H1 (cell line): ENCODE measurements at regions not wholly inside any gene's neighbourhood (a gene's known extent, or its start where the extent isn't known, plus 50 kb on each side); places are given as distances from the start of the nearest gene placed in this dataset.

Source experiments
- CTCF ChIA-PET: fragments of 300-600 bp; sonication (Branson Sonifier 250); formaldehyde crosslinking; loops from one replicate; lab custom pipeline; 2021; ENCODE audit not compliant: partially characterized antibody; lab: Charles Lee
- POLR2A ChIA-PET: fragments of 300-600 bp; sonication (Branson Sonifier 250); formaldehyde crosslinking; loops from one replicate; lab custom pipeline; 2021; ENCODE audit warnings: inconsistent platforms; ENCODE audit not compliant: partially characterized antibody; lab: Charles Lee
- DNase-seq, 2 experiments: peaks; one replicate each; pipeline versions ENCODE4 v3.0.0 to v3.0.0-alpha.2; 2010 to 2022; ENCODE audit warnings: low spot score in 2 of 2, low read depth in 1 of 2, mixed read lengths in 1 of 2
- FAIRE-seq: peaks from 2 replicates; lab custom pipeline; 2011; peaks lifted over from hg19 to GRCh38; lab: Jason Lieb, UNC
- H2AFZ ChIP-seq: 2 replicates; pipeline ENCODE4 v1.8.1; 2012; ENCODE audit warnings: low read length, inconsistent platforms
- H2AK5ac ChIP-seq: 2 replicates; pipeline ENCODE4 v1.6.1; 2013; ENCODE audit warnings: low read depth, low read length
- H2BK120ac ChIP-seq: replicated peaks from 2 replicates; pipeline ENCODE3; 2013; ENCODE audit warnings: low read depth, low read length, inconsistent platforms
- H2BK12ac ChIP-seq: 2 replicates; pipeline ENCODE4 v1.6.1; 2013; ENCODE audit warnings: low read depth, low read length
- H2BK15ac ChIP-seq: 2 replicates; pipeline ENCODE4 v1.6.1; 2013; ENCODE audit warnings: low read length
- H2BK20ac ChIP-seq: 2 replicates; pipeline ENCODE4 v1.6.1; 2013; ENCODE audit warnings: low read length
- H2BK5ac ChIP-seq: 2 replicates; pipeline ENCODE4 v1.6.1; 2013; ENCODE audit warnings: low read depth, low read length
- H3K14ac ChIP-seq: 2 replicates; pipeline ENCODE4 v1.6.1; 2013; ENCODE audit warnings: inconsistent platforms; ENCODE audit not compliant: insufficient read length
- H3K18ac ChIP-seq: 2 replicates; pipeline ENCODE4 v1.6.1; 2013; ENCODE audit warnings: low read length; ENCODE audit errors: extremely low read depth
- H3K23ac ChIP-seq: 2 replicates; pipeline ENCODE4 v1.6.1; 2013; ENCODE audit warnings: inconsistent platforms; ENCODE audit not compliant: insufficient read length
- H3K23me2 ChIP-seq: 2 replicates; pipeline ENCODE4 v1.6.1; 2013; ENCODE audit warnings: low read depth, low read length
- H3K27ac ChIP-seq: 2 replicates; pipeline ENCODE4 v1.6.1; 2011; ENCODE audit warnings: low read depth, low read length, inconsistent platforms
- H3K27me3 ChIP-seq, 4 experiments: replicated peaks in 1 of 4; 1 replicate in 1 of 4; 2 replicates in 3 of 4; pipeline versions ENCODE4 v1.6.1 to v1.8.1; 2011 to 2013; ENCODE audit warnings: low read length in 3 of 4, mild to moderate bottlenecking in 3 of 4, inconsistent platforms in 2 of 4, mixed read lengths in 2 of 4, moderate library complexity in 1 of 4; ENCODE audit not compliant: control insufficient read depth in 3 of 4, insufficient read depth in 3 of 4; ENCODE audit errors: extremely low read depth in 1 of 4
- H3K36me3 ChIP-seq, 4 experiments: 2 replicates each; pipeline versions ENCODE4 v1.6.1 to v1.8.1; 2011 to 2013; ENCODE audit warnings: mild to moderate bottlenecking in 4 of 4, low read length in 3 of 4, moderate library complexity in 2 of 4, control low read depth in 1 of 4, inconsistent platforms in 1 of 4; ENCODE audit not compliant: insufficient read depth in 4 of 4, control insufficient read depth in 2 of 4
- H3K4ac ChIP-seq: replicated peaks from 2 replicates; pipeline ENCODE3; 2013; ENCODE audit warnings: low read length, low read depth, mixed read lengths, inconsistent platforms; ENCODE audit not compliant: insufficient read length
- H3K4me1 ChIP-seq, 4 experiments: replicated peaks in 1 of 4; 1 replicate in 1 of 4; 2 replicates in 3 of 4; pipeline versions ENCODE4 v1.6.1 to v1.8.1; 2011 to 2013; ENCODE audit warnings: low read length in 3 of 4, inconsistent platforms in 2 of 4, mixed read lengths in 1 of 4; ENCODE audit not compliant: insufficient read depth in 4 of 4, control insufficient read depth in 3 of 4
- H3K4me2 ChIP-seq, 2 experiments: 2 replicates each; pipeline versions ENCODE4 v1.6.1 to v1.8.1; 2011 to 2013; ENCODE audit warnings: low read depth in 2 of 2, low read length in 2 of 2, control low read depth in 1 of 2, inconsistent platforms in 1 of 2, mild to moderate bottlenecking in 1 of 2; ENCODE audit not compliant: insufficient read depth in 1 of 2
- H3K4me3 ChIP-seq, 4 experiments: fragments of 200-600, 300-600 bp in 1 of 4; sonication (generic), shearing (Covaris generic), sonication (Bioruptor Twin) in 1 of 4; 2 replicates each; pipeline versions ENCODE4 v1.5.1 to v1.8.1; 2011 to 2016; ENCODE audit warnings: low read length in 4 of 4, low read depth in 3 of 4, control low read depth in 2 of 4, inconsistent platforms in 2 of 4, mild to moderate bottlenecking in 2 of 4, mixed read lengths in 1 of 4, moderate library complexity in 1 of 4; ENCODE audit not compliant: insufficient read depth in 2 of 4; ENCODE audit errors: extremely low read depth in 1 of 4
- H3K56ac ChIP-seq: replicated peaks from 2 replicates; pipeline ENCODE3; 2013; ENCODE audit warnings: low read depth, mild to moderate bottlenecking, mixed read lengths, low read length, inconsistent platforms; ENCODE audit not compliant: insufficient read length
- H3K79me1 ChIP-seq: 2 replicates; pipeline ENCODE4 v1.6.1; 2013; ENCODE audit warnings: low read depth, low read length, control low read depth
- H3K79me2 ChIP-seq, 2 experiments: 2 replicates each; pipeline versions ENCODE4 v1.6.1 to v1.8.1; 2012 to 2013; ENCODE audit warnings: low read length in 2 of 2, mild to moderate bottlenecking in 2 of 2, inconsistent platforms in 1 of 2; ENCODE audit not compliant: insufficient read depth in 2 of 2, control insufficient read depth in 1 of 2
- H3K9ac ChIP-seq, 4 experiments: replicated peaks in 1 of 4; 1 replicate in 1 of 4; 2 replicates in 3 of 4; pipeline versions ENCODE4 v1.6.1 to v1.8.1; 2011 to 2013; ENCODE audit warnings: low read depth in 3 of 4, low read length in 3 of 4, control low read depth in 2 of 4, mild to moderate bottlenecking in 2 of 4, moderate library complexity in 2 of 4, inconsistent platforms in 1 of 4; ENCODE audit errors: extremely low read depth in 1 of 4
- H3K9me3 ChIP-seq, 2 experiments: 2 replicates each; pipeline versions ENCODE4 v1.6.1 to v1.8.1; 2012 to 2013; ENCODE audit warnings: mild to moderate bottlenecking in 2 of 2, moderate library complexity in 2 of 2, control low read depth in 1 of 2, inconsistent platforms in 1 of 2, low read depth in 1 of 2, low read length in 1 of 2, mixed read lengths in 1 of 2; ENCODE audit not compliant: insufficient read depth in 2 of 2
- H4K20me1 ChIP-seq, 2 experiments: replicated peaks in 1 of 2; 2 replicates each; pipeline versions ENCODE3 to v1.8.1; 2011 to 2013; ENCODE audit warnings: inconsistent platforms in 2 of 2, low read length in 2 of 2, mild to moderate bottlenecking in 1 of 2; ENCODE audit not compliant: insufficient read depth in 2 of 2, control insufficient read depth in 1 of 2
- H4K5ac ChIP-seq: 2 replicates; pipeline ENCODE4 v1.6.1; 2013; ENCODE audit warnings: low read length, low read depth, mixed read lengths, inconsistent platforms; ENCODE audit not compliant: insufficient read length
- H4K8ac ChIP-seq: 2 replicates; pipeline ENCODE4 v1.8.0; 2013; ENCODE audit warnings: mild to moderate bottlenecking, moderate library complexity, low read length, inconsistent platforms; ENCODE audit not compliant: insufficient read depth; ENCODE audit errors: extremely low read depth
- H4K91ac ChIP-seq: replicated peaks from 2 replicates; pipeline ENCODE3; 2013; ENCODE audit warnings: low read length, mixed read lengths, inconsistent platforms; ENCODE audit not compliant: insufficient read length
- CHD1 ChIP-seq: IDR thresholded peaks from 2 replicates; pipeline ENCODE4 v1.6.1; 2012; ENCODE audit warnings: low read depth, low read length, improper control_type of control experiment
- EGR1 ChIP-seq: IDR thresholded peaks from 2 replicates; pipeline ENCODE4 v1.6.1; 2011; ENCODE audit warnings: low read depth, low read length, borderline replicate concordance
- JUN ChIP-seq: IDR thresholded peaks from 2 replicates; pipeline ENCODE4 v1.6.1; 2011; ENCODE audit warnings: low read depth, mild to moderate bottlenecking, improper control_type of control experiment, low read length
- JUND ChIP-seq: IDR thresholded peaks from 2 replicates; pipeline ENCODE4 v1.6.1; 2011; ENCODE audit warnings: mild to moderate bottlenecking, improper control_type of control experiment, low read length
- NRF1 ChIP-seq: IDR thresholded peaks from 2 replicates; pipeline ENCODE4 v1.6.1; 2011; ENCODE audit warnings: mild to moderate bottlenecking, low read depth, low read length, improper control_type of control experiment
- PHF8 ChIP-seq: fragments of 200-600 bp; sonication (generic); conservative IDR thresholded peaks from 2 replicates; pipeline ENCODE4 v1.7.1; 2012; ENCODE audit warnings: low read depth, mild to moderate bottlenecking, inconsistent platforms, low read length, moderate library complexity
- USF2 ChIP-seq: IDR thresholded peaks from 2 replicates; pipeline ENCODE4 v1.6.1; 2011; ENCODE audit warnings: low read length, improper control_type of control experiment
- WGBS, 2 experiments: shearing (Covaris generic) in 1 of 2; methylation state at CpG; one replicate each; pipeline versions ENCODE4 v1.1.6 to v1.1.7; 2013 to 2015; ENCODE audit warnings: low lambda C conversion rate in 2 of 2, mixed read lengths in 2 of 2, inconsistent platforms in 1 of 2, low coverage in 1 of 2, missing lambda C conversion rate in 1 of 2; ENCODE audit not compliant: insufficient replicate concordance in 2 of 2, insufficient coverage in 1 of 2, insufficient read length in 1 of 2; ENCODE audit errors: extremely low coverage in 1 of 2, missing lambda C conversion rate in 1 of 2; 5-methylcytosine and 5-hydroxymethylcytosine counted together

GRCh38 chr17:27157898-27158297 lies 136.0 kb upstream of the WSB1 start:
- no peaks in the 10 kb centered on the region; a peak in 1 of 7 replicates for H3K27me3 ChIP-seq
- H3K27ac ChIP-seq, result no peak overlapping the region
- H3K4me3 ChIP-seq, result no peak overlapping the region
- H4K91ac ChIP-seq, result no peak overlapping the region
- no peak for DNase-seq
- no peak overlapping the region for H3K9ac ChIP-seq
- no peaks in the 10 kb centered on the region for H3K23me2 ChIP-seq
- no peak overlapping the region for H2BK12ac ChIP-seq
- no peak overlapping the region for H2AK5ac ChIP-seq
- H3K14ac ChIP-seq, result no peak overlapping the region
- no peaks in the 10 kb centered on the region for H4K20me1 ChIP-seq
- H3K4ac ChIP-seq, result no peak overlapping the region
- H2BK20ac ChIP-seq, result no peak overlapping the region
- H2BK5ac ChIP-seq, result no peak overlapping the region
- no peak overlapping the region for H3K18ac ChIP-seq
- no peak overlapping the region for H3K56ac ChIP-seq
- 86% methylated on average over 10 of the region's 10 CpGs; no CpG with 5 or more reads in 1 of the 2 experiments for WGBS, 2 experiments
- H3K79me2 ChIP-seq, result no peaks in the 10 kb centered on the region
- H2AFZ ChIP-seq, result no peak overlapping the region
- H3K9me3 ChIP-seq, result peaks cover 67 to 73% of the 10 kb centered on the region in 2 experiments
- H2BK15ac ChIP-seq, result no peak overlapping the region
- H3K4me1 ChIP-seq, result no peaks in the 10 kb centered on the region
- no peaks in the 10 kb centered on the region for H3K79me1 ChIP-seq
- H2BK120ac ChIP-seq, result no peak overlapping the region
- no peak overlapping the region for H4K5ac ChIP-seq
- H4K8ac ChIP-seq, result no peak overlapping the region
- POLR2A ChIA-PET, result no interaction called here
- no peaks in the 10 kb centered on the region for H3K36me3 ChIP-seq
- FAIRE-seq, result no peak
- H3K4me2 ChIP-seq, result no peak overlapping the region
- CTCF ChIA-PET, result no interaction called here
- H3K23ac ChIP-seq, result no peak overlapping the region
- TF ChIP-seq NRF1 (no peak), USF2 (no peak), PHF8 (no peak), CHD1 (no peak), JUN (no peak), EGR1 (no peak), JUND (no peak)
